ENCODE measurements at regions not wholly inside any gene's neighbourhood (a gene's known extent, or its start where the extent isn't known, plus 50 kb on each side); places are given as distances from the start of the nearest gene placed in this dataset.

- TF ChIP-seq CTCF (IDR thresholded peaks at IDR 0.05) = no peak
- TF ChIP-seq POLR2A (IDR thresholded peaks at IDR 0.05) = no peak
Observed at GRCh38 chrX:69263251-69263820, 98.1 kb upstream of the PJA1 start.
